Activated CD4-positive, alpha-beta T cell treated with anti-CD3 and anti-CD28 coated beads, Interleukin-2, amount 50 U/mL, for 24 hours (primary cell): ENCODE measurements at regions not wholly inside any gene's neighbourhood (a gene's known extent, or its start where the extent isn't known, plus 50 kb on each side); places are given as distances from the start of the nearest gene placed in this dataset.

Experiments used
- DNase-seq, 2 donors: peaks; one replicate each; pipeline ENCODE4 v3.0.0-alpha.2; 2020; ENCODE audit warnings: low read depth in 1 of 2, low spot score in 1 of 2

GRCh38 chr11:112797648-112798293, 163.4 kb upstream of the NCAM1 start:
- DNase-seq = no peak

- no peak for DNase-seq
Observed at GRCh38 chr11:112801025-112801816, 160.0 kb upstream of the NCAM1 start.

- no peak for DNase-seq
Observed at GRCh38 chr11:112801817-112802088, 159.5 kb upstream of the NCAM1 start.

DNA sequence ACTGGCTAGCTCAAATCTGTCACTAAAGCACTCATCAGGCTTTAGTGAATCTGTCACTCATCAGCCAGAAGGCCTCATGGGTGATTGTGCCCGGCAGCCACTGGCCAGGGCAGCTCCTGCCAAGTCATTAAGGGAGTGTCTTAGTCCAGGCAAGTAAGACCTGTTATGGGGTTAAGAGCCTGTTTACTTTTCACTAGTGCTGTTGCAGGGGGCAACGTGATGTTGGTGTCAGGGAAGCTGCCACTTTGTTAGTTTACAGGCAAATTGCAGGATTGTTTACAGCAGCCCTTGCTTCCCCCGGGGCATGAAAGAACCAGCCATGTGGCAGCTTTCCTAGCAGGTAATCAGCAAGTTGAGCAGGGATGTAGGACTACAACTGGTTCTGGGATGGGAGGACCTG, 155.6 kb upstream of the NCAM1 start:
- DNase-seq = no peak

DNA sequence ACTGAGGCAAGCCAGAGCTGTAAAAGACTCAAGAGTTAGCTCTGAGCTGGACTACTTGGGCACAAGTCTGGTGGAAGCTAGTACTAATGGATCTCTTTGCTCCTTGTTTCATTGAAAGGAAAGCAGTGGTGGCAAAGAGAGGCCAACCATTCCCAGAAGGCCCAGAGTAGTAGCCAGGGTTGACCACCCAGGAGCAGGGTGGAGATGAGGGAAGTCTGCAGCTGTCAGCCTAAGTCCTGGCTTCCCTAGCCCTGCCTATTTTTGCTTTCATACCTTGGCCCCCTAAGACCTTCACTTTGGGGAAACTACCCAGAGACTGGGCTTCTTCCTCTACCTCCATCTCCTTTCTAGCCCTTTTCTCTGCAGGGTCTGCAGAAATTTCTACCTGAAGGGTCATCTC, 155.0 kb upstream of the NCAM1 start:
- DNase-seq = no peak

- no peak for DNase-seq
Observed at GRCh38 chr11:112806876-112807275, 154.3 kb upstream of the NCAM1 start.

GRCh38 chr11:112809429-112809828, 151.8 kb upstream of the NCAM1 start:
- no peak for DNase-seq

- DNase-seq = no peak
Observed at GRCh38 chr11:112810951-112811350, 150.3 kb upstream of the NCAM1 start.

DNA sequence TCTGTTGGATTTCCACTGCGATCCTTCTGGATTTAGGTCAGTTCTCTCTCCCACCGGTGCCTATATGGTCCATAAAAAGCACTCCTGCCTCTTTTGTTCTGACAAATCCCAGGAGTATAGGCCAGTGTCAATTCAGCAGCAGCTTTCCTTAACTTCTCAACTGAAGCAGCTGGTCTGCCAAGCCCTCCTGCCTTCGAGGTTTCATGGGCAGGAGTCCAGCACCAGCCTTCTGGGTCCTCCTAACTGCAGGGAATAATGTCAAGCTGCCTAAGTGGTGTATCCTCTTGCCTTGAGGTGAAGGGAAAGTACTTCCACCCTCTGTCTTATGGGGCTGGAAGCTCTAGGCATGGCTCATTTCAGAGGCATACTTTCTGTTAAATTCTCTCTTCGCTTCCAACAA, 149.4 kb upstream of the NCAM1 start:
- DNase-seq = no peak

GRCh38 chr11:112812729-112813128, 148.5 kb upstream of the NCAM1 start:
- no peak for DNase-seq

DNA sequence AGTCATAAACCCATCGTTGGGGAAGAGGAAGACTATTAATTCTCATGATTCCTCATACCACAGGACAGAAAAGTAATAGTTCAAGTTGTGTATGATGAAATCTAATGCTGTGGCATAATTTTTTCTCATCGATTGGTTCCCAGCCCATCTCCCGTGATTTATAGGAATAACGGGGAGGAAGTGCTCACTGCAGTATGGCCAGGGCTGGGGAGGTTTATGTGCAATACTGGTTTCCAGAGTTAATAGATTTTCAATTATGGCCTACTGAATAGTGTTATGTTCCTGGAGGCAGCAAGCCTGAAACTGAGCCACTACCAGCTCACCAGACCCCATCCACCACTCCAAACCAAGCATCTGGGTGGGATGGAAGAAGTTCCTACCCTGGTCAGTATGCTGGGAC, 147.1 kb upstream of the NCAM1 start:
- DNase-seq = no peak

- DNase-seq = no peak
Observed at GRCh38 chr11:112817376-112817775, 143.8 kb upstream of the NCAM1 start.

GRCh38 chr11:112822478-112823274, 138.5 kb upstream of the NCAM1 start:
- DNase-seq = no peak

GRCh38 chr11:112826026-112826425, 135.2 kb upstream of the NCAM1 start:
- DNase-seq = no peak

- DNase-seq = no peak
Observed at GRCh38 chr11:112826788-112827187, 134.4 kb upstream of the NCAM1 start.

DNA sequence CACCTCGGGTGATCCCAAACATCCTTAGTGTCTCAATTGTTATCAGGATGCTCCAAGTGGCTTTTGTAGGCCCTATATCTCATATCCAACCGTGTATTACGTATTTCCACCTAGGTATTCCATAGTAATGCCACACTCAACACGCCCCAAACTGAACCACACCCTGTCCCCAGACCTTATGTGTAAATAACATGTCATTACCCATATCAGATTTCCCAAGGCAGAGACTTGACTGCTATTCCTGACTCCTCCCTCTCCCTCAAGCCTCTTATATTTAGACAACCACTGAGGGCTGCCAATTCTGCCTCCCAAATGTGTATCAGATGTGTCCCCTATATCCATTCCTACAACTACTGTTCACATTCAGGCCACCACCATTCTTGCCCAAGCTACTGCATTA, 132.8 kb upstream of the NCAM1 start:
- no peak for DNase-seq

GRCh38 chr11:112829971-112830654, 131.1 kb upstream of the NCAM1 start:
- DNase-seq = no peak

- DNase-seq = no peak
Observed at GRCh38 chr11:112831041-112831440, 130.2 kb upstream of the NCAM1 start.

GRCh38 chr11:112831969-112832766, 129.1 kb upstream of the NCAM1 start:
- DNase-seq = no peak

DNA sequence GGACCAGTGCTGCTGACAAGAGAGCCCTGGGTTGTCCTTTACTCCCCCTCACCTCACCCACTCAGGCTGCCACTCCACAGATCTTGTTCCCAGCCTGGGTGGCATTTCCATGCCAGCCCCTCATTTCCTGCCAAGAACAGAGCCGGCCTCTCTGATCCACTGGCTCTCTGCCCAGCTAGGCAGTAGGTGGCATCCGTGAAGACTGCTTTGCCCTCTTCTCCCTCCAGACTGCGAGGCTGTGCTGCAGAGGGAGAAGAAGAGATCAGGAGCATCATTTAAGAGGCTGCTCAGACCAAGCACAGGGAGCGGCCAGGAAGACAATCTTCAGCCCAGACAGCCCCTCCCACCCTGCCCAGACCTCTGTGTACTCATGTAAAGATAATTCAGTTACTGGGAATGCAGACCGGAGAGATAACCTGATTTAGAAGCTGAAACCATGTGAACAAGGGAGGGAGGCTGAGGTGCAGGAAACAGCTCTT, 126.9 kb upstream of the NCAM1 start:
- DNase-seq = no peak
